GM21529 (cell line): ENCODE measurements at regions not wholly inside any gene's neighbourhood (a gene's known extent, or its start where the extent isn't known, plus 50 kb on each side); places are given as distances from the start of the nearest gene placed in this dataset.
"Not testable (repeated sequence)": the region's sequence is repeated elsewhere in the genome, so short reads cannot be mapped to it uniquely, and the experiment has no call there.

Experiments
- ATAC-seq: cut with Tn5 transposase; IDR thresholded peaks from one replicate; pipeline ENCODE4 v1.9.1; 2021; ENCODE audit not compliant: unreplicated experiment

DNA sequence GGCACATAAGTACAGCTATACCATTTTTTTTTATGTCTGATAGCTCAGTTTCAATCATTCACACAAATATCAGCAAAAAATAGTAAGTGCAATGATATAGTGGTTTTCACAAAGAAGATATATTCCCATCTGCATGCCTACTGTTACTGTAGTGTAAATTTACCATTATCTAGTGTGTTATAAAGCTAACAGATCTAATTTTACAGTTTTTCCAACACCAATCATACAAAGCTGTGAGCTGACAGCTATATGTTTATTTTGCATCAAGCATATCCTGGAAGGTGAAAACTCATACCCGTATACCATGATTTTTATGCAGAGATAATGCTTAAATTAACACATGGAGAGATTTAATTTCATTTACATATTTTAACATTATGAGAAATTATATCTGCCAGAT is 89.9 kb upstream of the HAPLN1 start:
- ATAC-seq: no peak

DNA sequence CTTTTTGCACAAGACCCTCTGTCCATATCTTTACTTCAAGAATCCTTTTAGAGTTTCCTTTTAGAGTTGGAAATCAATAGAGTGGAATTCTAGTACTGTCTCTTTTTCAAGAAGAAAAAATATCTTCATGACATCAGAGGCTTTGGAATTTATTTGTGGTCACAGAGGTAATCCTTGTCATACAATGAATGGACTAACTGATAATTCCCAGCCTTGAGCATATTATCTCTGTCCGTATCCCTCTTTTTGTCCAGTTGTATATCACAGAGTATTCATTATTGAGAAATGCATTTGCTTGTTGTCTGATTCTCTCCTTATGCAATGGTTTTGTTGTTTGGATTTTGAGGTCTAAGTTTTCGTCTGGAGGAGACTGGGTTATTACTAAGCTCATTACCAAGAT is 82.0 kb upstream of the HAPLN1 start:
- ATAC-seq: no peak

DNA sequence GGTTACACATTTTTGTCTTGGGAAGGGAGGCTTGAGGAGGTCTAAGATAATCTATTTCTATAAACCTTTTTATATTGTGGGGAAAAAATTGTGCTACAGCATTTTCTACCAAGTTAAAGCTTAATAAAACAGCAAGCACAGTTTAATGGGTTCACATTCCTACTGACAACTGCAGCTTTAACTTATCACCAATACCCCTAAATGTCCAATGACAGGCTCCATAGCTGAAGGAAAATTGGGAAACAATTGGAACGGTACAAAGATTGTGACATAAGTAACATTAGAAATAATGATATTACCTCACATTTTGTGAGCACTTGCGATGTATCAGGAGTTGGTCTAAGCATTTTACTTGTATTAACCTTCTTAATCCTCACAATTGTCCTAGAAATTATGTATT is 79.5 kb upstream of the HAPLN1 start:
- no peak for ATAC-seq

DNA sequence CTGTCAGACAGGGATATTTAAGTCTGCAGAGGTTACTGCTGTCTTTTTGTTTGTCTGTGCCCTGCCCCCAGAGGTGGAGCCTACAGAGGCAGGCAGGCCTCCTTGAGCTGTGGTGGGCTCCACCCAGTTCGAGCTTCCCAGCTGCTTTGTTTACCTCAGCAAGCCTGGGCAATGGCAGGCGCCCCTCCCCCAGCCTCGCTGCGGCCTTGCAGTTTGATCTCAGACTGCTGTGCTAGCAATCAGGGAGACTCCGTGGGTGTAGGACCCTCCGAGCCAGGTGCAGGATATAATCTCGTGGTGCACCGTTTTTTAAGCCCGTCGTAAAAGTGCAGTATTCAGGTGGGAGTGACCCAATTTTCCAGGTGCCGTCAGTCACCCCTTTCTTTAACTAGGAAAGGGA is 78.4 kb upstream of the HAPLN1 start:
- not testable (repeated sequence) for ATAC-seq

DNA sequence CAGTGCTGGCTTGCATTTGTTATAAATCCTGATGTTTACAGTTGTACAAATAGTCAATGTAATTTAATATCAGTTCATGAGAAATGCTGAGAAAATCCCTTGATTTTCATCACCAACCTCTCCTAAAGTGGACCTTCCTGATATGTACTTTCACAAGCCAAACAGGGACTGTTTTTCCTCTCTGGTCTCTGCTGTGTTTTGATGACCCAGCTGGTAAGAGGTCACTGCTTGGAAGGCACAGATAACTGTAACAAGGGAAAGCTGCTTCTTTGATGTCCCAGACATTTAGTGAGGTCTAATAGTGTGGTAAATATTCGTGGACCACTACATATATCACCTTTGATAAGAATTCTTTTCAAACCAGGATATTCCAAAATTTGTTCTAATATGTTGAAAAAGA is 68.7 kb upstream of the HAPLN1 start:
- no peak for ATAC-seq

DNA sequence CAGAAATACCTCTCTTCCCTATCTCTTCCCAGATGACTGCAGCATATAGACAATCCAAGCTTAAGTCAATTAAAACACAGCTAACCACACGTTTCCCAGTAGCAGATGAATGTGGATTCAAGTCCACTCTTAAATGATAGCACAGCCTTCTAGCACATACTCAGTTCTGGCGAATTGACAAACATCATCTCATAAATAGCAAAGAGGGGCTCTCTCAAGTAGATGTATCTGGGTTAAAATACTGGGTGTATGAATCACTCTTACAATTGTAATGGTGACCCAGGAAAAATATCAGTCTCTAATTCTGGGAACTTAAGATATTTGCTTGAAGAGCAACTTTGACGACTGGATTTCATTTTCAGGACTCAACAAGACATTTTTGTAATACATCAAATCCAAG is 67.0 kb upstream of the HAPLN1 start:
- no peak for ATAC-seq

DNA sequence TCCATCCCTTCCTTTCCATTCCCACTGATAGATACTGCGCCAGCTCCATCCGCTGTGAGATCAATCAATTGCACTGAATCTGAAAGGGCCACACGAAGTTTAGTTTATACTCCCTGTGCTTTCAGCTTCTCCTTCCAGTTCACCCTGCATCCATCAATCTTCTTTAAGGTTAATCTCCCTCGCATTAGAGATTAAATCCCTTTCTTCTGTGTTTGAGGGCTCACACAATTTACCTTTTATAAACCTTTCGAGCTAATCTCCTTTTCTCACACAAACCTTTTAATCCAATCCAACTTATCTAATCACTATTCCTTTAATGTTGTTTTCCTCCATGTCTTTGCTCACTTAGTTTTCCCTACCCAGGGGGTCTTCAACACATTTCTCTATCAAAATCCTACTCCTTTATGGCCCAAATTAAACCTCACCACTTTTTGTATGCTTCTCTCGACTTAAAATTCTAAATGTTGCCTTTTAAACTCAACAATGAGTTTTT is 64.6 kb upstream of the HAPLN1 start:
- ATAC-seq: no peak

DNA sequence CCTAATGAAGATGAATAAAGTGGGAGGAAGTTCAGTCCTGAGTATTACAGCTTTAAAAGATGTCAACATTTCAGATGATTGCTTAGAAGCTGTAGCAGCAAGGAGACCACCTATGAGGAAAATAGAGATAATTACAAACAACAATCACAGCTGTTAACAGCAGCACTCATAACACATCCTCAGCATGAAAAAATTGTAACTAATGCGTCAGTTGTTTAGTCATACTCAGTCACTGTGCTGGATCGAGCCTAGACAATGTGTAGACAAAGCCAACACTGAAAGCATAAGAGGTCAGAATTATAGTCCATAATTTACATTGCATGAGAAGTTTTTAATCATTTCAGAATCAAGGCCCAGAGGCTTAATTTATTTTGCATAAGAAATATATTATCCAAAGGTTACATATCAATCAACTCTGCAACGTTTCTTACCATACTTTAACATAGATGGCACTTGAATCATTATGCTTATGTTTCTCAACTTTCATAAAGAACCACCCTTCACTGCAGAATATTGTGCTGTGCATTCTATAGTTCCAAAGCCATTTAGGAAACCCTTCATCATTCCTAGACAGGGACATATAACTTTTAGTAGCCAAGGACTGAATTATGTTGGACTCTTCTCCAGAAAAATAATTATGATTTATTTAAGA is 60.2 kb upstream of the HAPLN1 start:
- no peak for ATAC-seq

DNA sequence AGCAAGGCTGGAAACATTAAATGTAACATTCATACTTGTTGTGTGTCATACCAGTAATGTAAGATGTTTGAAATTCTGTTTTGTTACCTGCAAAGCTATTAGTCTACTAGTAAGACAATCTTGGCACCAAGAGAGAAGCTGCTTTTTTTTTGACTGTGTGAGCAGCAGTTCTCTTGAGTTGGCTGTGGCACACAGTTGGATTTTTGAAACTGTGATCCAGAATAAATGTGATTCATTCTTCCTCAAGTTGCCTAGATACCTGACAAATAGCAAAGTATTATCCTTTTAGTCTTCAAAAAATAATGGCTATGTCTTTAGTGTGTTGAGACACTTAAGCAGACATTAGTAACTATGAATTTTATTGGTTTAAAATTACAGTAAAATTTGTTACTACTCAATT is 57.2 kb upstream of the HAPLN1 start:
- ATAC-seq: no peak

DNA sequence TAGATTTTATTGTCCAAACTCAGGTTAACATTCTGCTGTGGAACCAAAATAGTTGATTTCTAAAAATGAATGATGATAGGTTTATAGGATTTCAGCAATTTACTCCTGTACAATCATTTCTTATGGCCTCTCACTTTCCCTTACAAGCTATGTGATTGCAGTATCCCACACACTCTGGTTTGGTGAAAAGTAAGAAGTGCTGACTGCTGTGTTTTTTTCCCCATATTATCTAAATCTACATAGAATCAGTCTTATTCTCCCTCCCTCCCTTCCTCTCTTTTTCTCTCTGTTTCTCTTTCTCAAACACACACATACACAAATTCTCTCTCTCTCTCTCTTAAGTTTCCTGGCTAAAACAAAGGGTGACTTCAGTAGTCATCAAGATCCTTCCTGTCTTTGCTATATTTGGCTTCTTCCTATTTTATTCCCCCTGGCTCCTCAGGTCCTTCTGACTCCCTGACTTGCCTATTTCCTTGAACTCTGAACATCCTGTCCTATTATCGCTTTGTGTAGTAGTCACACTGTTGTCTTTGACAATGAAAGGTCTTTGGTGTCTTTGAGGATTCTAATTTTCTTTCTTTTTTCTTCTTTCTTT is 55.9 kb upstream of the HAPLN1 start:
- ATAC-seq: no peak
